Trophoblast cell (in vitro differentiated cells and primary cell): ENCODE measurements at regions not wholly inside any gene's neighbourhood (a gene's known extent, or its start where the extent isn't known, plus 50 kb on each side); places are given as distances from the start of the nearest gene placed in this dataset.
A peak's percentile ranks its signal among the peaks of the same experiment; 100 is the strongest.

ENCODE experiments used
- DNase-seq, 2 donors: peaks; one replicate each; pipeline ENCODE4 v3.0.0-alpha.2; 2016
- H2AFZ ChIP-seq: 2 replicates; pipeline ENCODE4 v1.6.1; 2013; ENCODE audit warnings: low read length, moderate library complexity, mild to moderate bottlenecking; ENCODE audit not compliant: insufficient read depth, poor library complexity
- H2AK5ac ChIP-seq: 2 replicates; pipeline ENCODE4 v1.6.1; 2013; ENCODE audit warnings: mild to moderate bottlenecking, low read length
- H2BK120ac ChIP-seq: 2 replicates; pipeline ENCODE4 v1.6.1; 2013; ENCODE audit warnings: low read length, mild to moderate bottlenecking, moderate library complexity; ENCODE audit not compliant: insufficient read depth, poor library complexity
- H2BK12ac ChIP-seq: 2 replicates; pipeline ENCODE4 v1.6.1; 2013; ENCODE audit warnings: mild to moderate bottlenecking, low read length, moderate library complexity
- H2BK5ac ChIP-seq: 2 replicates; pipeline ENCODE4 v1.6.1; 2013; ENCODE audit warnings: low read length, low read depth, moderate library complexity, mild to moderate bottlenecking; ENCODE audit not compliant: poor library complexity
- H3K14ac ChIP-seq: 2 replicates; pipeline ENCODE4 v1.6.1; 2013; ENCODE audit warnings: mild to moderate bottlenecking, low read length
- H3K18ac ChIP-seq: 2 replicates; pipeline ENCODE4 v1.6.1; 2013; ENCODE audit warnings: mild to moderate bottlenecking, low read length
- H3K23ac ChIP-seq: 2 replicates; pipeline ENCODE4 v1.6.1; 2013; ENCODE audit warnings: low read length
- H3K27ac ChIP-seq: 2 replicates; pipeline ENCODE4 v1.5.1; 2013; ENCODE audit warnings: low read depth, mild to moderate bottlenecking, inconsistent platforms, low read length, moderate library complexity
- H3K27me3 ChIP-seq: 2 replicates; pipeline ENCODE4 v1.6.1; 2013; ENCODE audit warnings: inconsistent platforms, mild to moderate bottlenecking, low read length, moderate library complexity; ENCODE audit not compliant: insufficient read depth
- H3K36me3 ChIP-seq, 2 experiments: 1 replicate in 1 of 2; 2 replicates in 1 of 2; pipeline ENCODE4 v1.6.1; 2013; ENCODE audit warnings: low read length in 2 of 2, mild to moderate bottlenecking in 2 of 2, moderate library complexity in 1 of 2; ENCODE audit not compliant: insufficient read depth in 2 of 2, control insufficient read depth in 1 of 2
- H3K4ac ChIP-seq: 2 replicates; pipeline ENCODE4 v1.6.1; 2013; ENCODE audit warnings: low read depth, mild to moderate bottlenecking, low read length, moderate library complexity
- H3K4me1 ChIP-seq, 2 experiments: 1 replicate in 1 of 2; 2 replicates in 1 of 2; pipeline ENCODE4 v1.6.1; 2013; ENCODE audit warnings: low read length in 2 of 2, mild to moderate bottlenecking in 2 of 2, moderate library complexity in 1 of 2; ENCODE audit not compliant: insufficient read depth in 2 of 2, control insufficient read depth in 1 of 2
- H3K4me2 ChIP-seq: 2 replicates; pipeline ENCODE4 v1.6.1; 2013; ENCODE audit warnings: inconsistent platforms, mild to moderate bottlenecking, low read length, moderate library complexity
- H3K4me3 ChIP-seq: 2 replicates; pipeline ENCODE4 v1.5.1; 2013; ENCODE audit warnings: mild to moderate bottlenecking, low read depth, low read length, inconsistent platforms
- H3K79me1 ChIP-seq: one replicate; pipeline ENCODE4 v1.6.1; 2013; ENCODE audit warnings: low read length
- H3K79me2 ChIP-seq: 2 replicates; pipeline ENCODE4 v1.6.1; 2013; ENCODE audit warnings: low read length, mild to moderate bottlenecking; ENCODE audit not compliant: control insufficient read depth, insufficient read depth, poor library complexity
- H3K9ac ChIP-seq: 2 replicates; pipeline ENCODE4 v1.6.1; 2013; ENCODE audit warnings: mild to moderate bottlenecking, low read length
- H3K9me3 ChIP-seq: 2 replicates; pipeline ENCODE4 v1.6.1; 2013; ENCODE audit warnings: low read depth, mild to moderate bottlenecking, control low read depth, inconsistent platforms, low read length; ENCODE audit not compliant: insufficient read depth
- H4K12ac ChIP-seq: 2 replicates; pipeline ENCODE4 v1.6.1; 2013; ENCODE audit warnings: low read depth, mild to moderate bottlenecking, low read length, moderate library complexity
- H4K8ac ChIP-seq: 2 replicates; pipeline ENCODE4 v1.6.1; 2013; ENCODE audit warnings: low read depth, mild to moderate bottlenecking, low read length, moderate library complexity
- H4K91ac ChIP-seq: one replicate; pipeline ENCODE4 v1.6.1; 2013; ENCODE audit warnings: low read depth, mild to moderate bottlenecking, low read length, moderate library complexity
- WGBS: extraction: QIAGEN DNeasy Blood & Tissue Kit; methylation state at CpG from one replicate; pipeline ENCODE4 v1.1.7; 2013; ENCODE audit warnings: missing lambda C conversion rate; ENCODE audit not compliant: insufficient read length, insufficient coverage; ENCODE audit errors: extremely low coverage; 5-methylcytosine and 5-hydroxymethylcytosine counted together

- Histone ChIP-seq H3K36me3 (no peaks in the 10 kb centered on the region), H3K4ac (no peak overlapping the region), H2BK12ac (no peak overlapping the region), H3K9me3 (peaks cover 15% of the 10 kb centered on the region), H4K12ac (no peak overlapping the region), H3K27me3 (no peaks in the 10 kb centered on the region), H3K4me1 (no peaks in the 10 kb centered on the region), H2AFZ (no peak overlapping the region), H3K4me2 (no peak overlapping the region), H3K4me3 (no peak overlapping the region), H3K79me1 (no peaks in the 10 kb centered on the region), H3K23ac (no peak overlapping the region), H2AK5ac (no peak overlapping the region), H4K91ac (no peak overlapping the region), H3K79me2 (no peaks in the 10 kb centered on the region), H3K18ac (no peak overlapping the region), H3K14ac (no peak overlapping the region), H4K8ac (no peak overlapping the region), H2BK120ac (no peak overlapping the region), H3K27ac (no peak overlapping the region), H3K9ac (no peak overlapping the region), H2BK5ac (no peak overlapping the region)
- DNase-seq: no peak
- no CpG with 5 or more reads among the region's 4 CpGs for WGBS
These were observed 625.9 kb upstream of the RAG2 start for GRCh38 chr11:37223962-37224361.

GRCh38 chr11:37203006-37203405, 605.0 kb upstream of the RAG2 start:
- H4K12ac ChIP-seq: no peak overlapping the region
- H3K4me1 ChIP-seq: peaks cover 3 to 4% of the 10 kb centered on the region in 2 experiments
- no peak overlapping the region for H3K14ac ChIP-seq
- no peaks in the 10 kb centered on the region for H3K36me3 ChIP-seq
- no peak overlapping the region for H3K4ac ChIP-seq
- WGBS: no CpG with 5 or more reads among the region's 5 CpGs
- H3K9ac ChIP-seq: no peak overlapping the region
- no peak overlapping the region for H2AFZ ChIP-seq
- H3K79me1 ChIP-seq: no peaks in the 10 kb centered on the region
- no peak overlapping the region for H3K23ac ChIP-seq
- H3K4me2 ChIP-seq: no peak overlapping the region
- no peak overlapping the region for H2BK120ac ChIP-seq
- no peak overlapping the region for H4K91ac ChIP-seq
- H3K79me2 ChIP-seq: no peaks in the 10 kb centered on the region
- no peak overlapping the region for H2BK5ac ChIP-seq
- H2AK5ac ChIP-seq: no peak overlapping the region
- no peak overlapping the region for H4K8ac ChIP-seq
- no peak overlapping the region for H3K18ac ChIP-seq
- no peak for DNase-seq
- no peaks in the 10 kb centered on the region for H3K9me3 ChIP-seq
- H3K4me3 ChIP-seq: no peak overlapping the region
- no peaks in the 10 kb centered on the region for H3K27me3 ChIP-seq
- H3K27ac ChIP-seq: no peak overlapping the region
- no peak overlapping the region for H2BK12ac ChIP-seq

GRCh38 chr11:37199082-37199481, 601.0 kb upstream of the RAG2 start:
- Histone ChIP-seq H3K36me3 (peaks cover 0 to 4% of the 10 kb centered on the region in 2 experiments), H4K8ac (no peak overlapping the region), H3K4me3 (no peak overlapping the region), H3K27me3 (no peaks in the 10 kb centered on the region), H2AK5ac (peak overlapping the region; percentile 74), H3K27ac (no peak overlapping the region), H4K91ac (no peak overlapping the region), H2BK12ac (no peak overlapping the region), H4K12ac (no peak overlapping the region), H3K14ac (no peak overlapping the region), H2BK5ac (no peak overlapping the region), H3K79me2 (no peaks in the 10 kb centered on the region), H3K4me1 (peaks cover 3 to 4% of the 10 kb centered on the region in 2 experiments), H2BK120ac (no peak overlapping the region), H3K9me3 (peaks cover 4% of the 10 kb centered on the region), H2AFZ (no peak overlapping the region), H3K9ac (no peak overlapping the region), H3K23ac (no peak overlapping the region), H3K4me2 (no peak overlapping the region), H3K18ac (no peak overlapping the region), H3K4ac (no peak overlapping the region), H3K79me1 (no peaks in the 10 kb centered on the region)
- no peak for DNase-seq
- WGBS: no CpG with 5 or more reads among the region's 1 CpG

GRCh38 chr11:37184326-37184725, 586.3 kb upstream of the RAG2 start:
- H2AK5ac ChIP-seq: no peak overlapping the region
- no peak overlapping the region for H3K4ac ChIP-seq
- H3K18ac ChIP-seq: no peak overlapping the region
- no peak overlapping the region for H2AFZ ChIP-seq
- no peaks in the 10 kb centered on the region for H3K79me1 ChIP-seq
- no peaks in the 10 kb centered on the region for H3K79me2 ChIP-seq
- no peak overlapping the region for H2BK120ac ChIP-seq
- H3K27me3 ChIP-seq: no peaks in the 10 kb centered on the region
- H3K9ac ChIP-seq: no peak overlapping the region
- H3K4me3 ChIP-seq: no peak overlapping the region
- no peak overlapping the region for H4K91ac ChIP-seq
- no peak overlapping the region for H3K14ac ChIP-seq
- no peaks in the 10 kb centered on the region for H3K4me1 ChIP-seq
- no peak overlapping the region for H2BK5ac ChIP-seq
- H3K9me3 ChIP-seq: peaks cover 3% of the 10 kb centered on the region
- H4K12ac ChIP-seq: no peak overlapping the region
- DNase-seq: no peak
- H2BK12ac ChIP-seq: no peak overlapping the region
- peak overlapping the region; percentile 70 for H3K27ac ChIP-seq
- no peaks in the 10 kb centered on the region for H3K36me3 ChIP-seq
- H3K23ac ChIP-seq: no peak overlapping the region
- no peak overlapping the region for H4K8ac ChIP-seq
- no peak overlapping the region for H3K4me2 ChIP-seq
- WGBS: no CpG with 5 or more reads among the region's 1 CpG
